ENCODE measurements at regions not wholly inside any gene's neighbourhood (a gene's known extent, or its start where the extent isn't known, plus 50 kb on each side); places are given as distances from the start of the nearest gene placed in this dataset.

- TF ChIP-seq, protein P1, sequence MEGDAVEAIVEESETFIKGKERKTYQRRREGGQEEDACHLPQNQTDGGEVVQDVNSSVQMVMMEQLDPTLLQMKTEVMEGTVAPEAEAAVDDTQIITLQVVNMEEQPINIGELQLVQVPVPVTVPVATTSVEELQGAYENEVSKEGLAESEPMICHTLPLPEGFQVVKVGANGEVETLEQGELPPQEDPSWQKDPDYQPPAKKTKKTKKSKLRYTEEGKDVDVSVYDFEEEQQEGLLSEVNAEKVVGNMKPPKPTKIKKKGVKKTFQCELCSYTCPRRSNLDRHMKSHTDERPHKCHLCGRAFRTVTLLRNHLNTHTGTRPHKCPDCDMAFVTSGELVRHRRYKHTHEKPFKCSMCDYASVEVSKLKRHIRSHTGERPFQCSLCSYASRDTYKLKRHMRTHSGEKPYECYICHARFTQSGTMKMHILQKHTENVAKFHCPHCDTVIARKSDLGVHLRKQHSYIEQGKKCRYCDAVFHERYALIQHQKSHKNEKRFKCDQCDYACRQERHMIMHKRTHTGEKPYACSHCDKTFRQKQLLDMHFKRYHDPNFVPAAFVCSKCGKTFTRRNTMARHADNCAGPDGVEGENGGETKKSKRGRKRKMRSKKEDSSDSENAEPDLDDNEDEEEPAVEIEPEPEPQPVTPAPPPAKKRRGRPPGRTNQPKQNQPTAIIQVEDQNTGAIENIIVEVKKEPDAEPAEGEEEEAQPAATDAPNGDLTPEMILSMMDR (IDR thresholded peaks at IDR 0.05; ENCODE audit: low read depth, low read length) = no peak
- H3K4me3 ChIP-seq (ENCODE audit: low read depth, low read length) = no peak overlapping the region
- DNase-seq (ENCODE audit: low read depth, low spot score) = no peak
- in situ Hi-C loops (cut with HindIII; ENCODE audit: low sequenced_read_pairs) = no loop called here
These were observed 76.6 kb upstream of the RBM24 start for GRCh38 chr6:17204533-17204932.

GRCh38 chr6:17206566-17207072 lies 74.5 kb upstream of the RBM24 start:
- TF ChIP-seq, protein P1 (IDR thresholded peaks at IDR 0.05; ENCODE audit: low read depth, low read length) = no peak
- in situ Hi-C loops (cut with HindIII; ENCODE audit: low sequenced_read_pairs) = no loop called here
- H3K4me3 ChIP-seq (ENCODE audit: low read depth, low read length) = no peak overlapping the region
- no peak for DNase-seq (ENCODE audit: low read depth, low spot score)

DNA sequence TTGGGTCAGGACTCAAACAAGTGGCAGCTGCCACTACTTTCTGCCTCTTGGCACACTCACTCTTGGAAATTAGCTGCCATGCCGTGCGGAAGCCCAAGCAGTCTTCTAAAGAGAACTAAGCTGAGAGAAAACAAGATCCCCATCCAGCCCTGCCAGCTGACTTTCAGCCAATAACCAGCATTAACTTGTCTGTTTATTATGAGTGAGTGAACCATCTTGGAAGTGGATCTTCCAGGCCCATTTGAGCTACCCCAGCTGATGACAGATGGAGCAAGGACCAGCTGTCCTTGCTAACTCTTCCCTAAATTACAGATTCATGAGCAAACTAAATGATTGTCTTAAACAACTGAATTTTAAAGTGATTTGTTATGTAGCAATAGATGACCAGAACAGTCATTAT lies 73.9 kb upstream of the RBM24 start:
- in situ Hi-C loops (cut with HindIII; ENCODE audit: low sequenced_read_pairs) = no loop called here
- TF ChIP-seq, protein P1 (IDR thresholded peaks at IDR 0.05; ENCODE audit: low read depth, low read length) = no peak
- DNase-seq (ENCODE audit: low read depth, low spot score) = no peak
- H3K4me3 ChIP-seq (ENCODE audit: low read depth, low read length) = no peak overlapping the region

DNA sequence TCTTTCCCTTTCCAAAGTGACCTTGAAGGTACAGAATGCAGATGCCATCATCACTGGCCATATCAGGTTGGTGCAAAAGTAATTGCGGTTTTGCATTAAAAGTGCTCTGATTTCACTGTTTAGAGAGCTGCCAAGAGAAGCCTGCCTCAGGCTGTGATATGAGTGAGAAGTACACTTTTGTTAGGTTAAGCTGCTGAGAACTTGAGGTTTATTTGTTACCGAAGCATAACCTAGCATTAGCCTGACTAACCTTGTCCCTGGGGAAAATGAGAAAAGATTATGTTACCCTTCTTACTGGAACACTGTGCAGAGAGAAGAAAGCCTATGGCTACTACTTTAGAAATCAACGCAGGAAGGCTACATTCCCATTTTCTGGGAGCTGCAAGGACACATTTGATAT lies 70.5 kb upstream of the RBM24 start:
- in situ Hi-C loops (cut with HindIII; ENCODE audit: low sequenced_read_pairs) = no loop called here
- no peak overlapping the region for H3K4me3 ChIP-seq (ENCODE audit: low read depth, low read length)
- TF ChIP-seq, protein P1 (IDR thresholded peaks at IDR 0.05; ENCODE audit: low read depth, low read length) = no peak
- no peak for DNase-seq (ENCODE audit: low read depth, low spot score)

DNA sequence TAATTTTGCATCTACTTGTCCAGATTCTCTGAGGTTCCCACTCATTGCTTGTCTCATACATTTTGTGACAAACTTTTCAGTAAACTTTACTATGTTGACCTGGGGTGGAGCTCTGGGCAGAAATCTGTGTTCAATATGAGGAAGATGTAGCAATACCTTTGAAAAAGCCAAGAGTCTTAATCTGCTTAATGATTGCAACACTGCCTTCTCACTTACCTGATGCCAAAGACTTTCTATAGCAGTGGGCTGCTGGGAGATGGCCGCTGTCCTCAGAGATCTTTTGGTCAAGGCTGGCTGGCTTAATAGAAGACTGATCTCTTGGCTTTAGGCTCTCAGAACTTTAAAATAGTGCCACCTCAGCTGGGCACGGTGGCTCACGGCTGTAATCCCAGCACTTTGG lies 70.1 kb upstream of the RBM24 start:
- H3K4me3 ChIP-seq (ENCODE audit: low read depth, low read length) = no peak overlapping the region
- in situ Hi-C loops (cut with HindIII; ENCODE audit: low sequenced_read_pairs) = no loop called here
- DNase-seq (ENCODE audit: low read depth, low spot score) = no peak
- TF ChIP-seq, protein P1 (IDR thresholded peaks at IDR 0.05; ENCODE audit: low read depth, low read length) = no peak

DNA sequence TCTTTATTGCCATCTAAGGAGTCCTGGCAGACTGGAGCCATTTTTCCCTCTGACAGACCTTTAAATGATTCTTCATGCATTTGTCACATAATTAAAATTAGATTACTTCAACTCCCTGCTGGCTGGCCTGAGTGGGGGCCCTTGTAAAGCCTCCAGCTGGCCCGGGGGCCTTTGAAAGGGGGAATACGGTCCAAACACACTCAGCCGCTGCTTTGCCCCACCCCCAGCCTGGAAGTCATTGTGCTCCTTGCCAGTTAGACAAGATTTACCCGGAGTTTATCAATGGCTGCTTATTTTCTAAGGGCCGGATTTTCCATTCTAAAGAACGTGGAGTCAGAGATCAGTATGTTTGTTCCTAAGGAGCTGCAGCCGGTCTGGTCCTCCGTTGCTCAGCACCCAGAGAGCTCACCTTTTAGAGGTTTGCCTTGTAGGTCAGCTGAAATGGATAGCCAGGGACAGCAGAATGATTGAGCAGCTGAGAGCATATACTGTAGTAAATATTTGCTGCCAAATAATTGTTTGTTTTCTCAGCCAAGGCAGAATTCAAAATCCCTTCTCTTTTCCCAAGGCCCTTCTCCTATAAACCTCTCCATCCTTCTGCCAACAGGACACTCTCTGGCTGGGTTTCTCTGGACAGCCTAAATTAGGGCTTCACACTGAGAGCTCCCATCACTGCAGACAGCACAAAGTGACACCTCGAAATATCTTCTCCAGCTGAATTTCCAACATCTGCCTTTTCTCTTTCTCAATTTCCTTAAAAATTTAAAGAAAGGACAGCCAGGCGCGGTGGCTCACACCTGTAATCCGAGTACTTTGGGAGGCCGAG lies 68.4 kb upstream of the RBM24 start:
- no peak overlapping the region for H3K4me3 ChIP-seq (ENCODE audit: low read depth, low read length)
- in situ Hi-C loops (cut with HindIII; ENCODE audit: low sequenced_read_pairs) = no loop called here
- TF ChIP-seq, protein P1 (IDR thresholded peaks at IDR 0.05; ENCODE audit: low read depth, low read length) = no peak
- no peak for DNase-seq (ENCODE audit: low read depth, low spot score)
